ENCODE measurements at regions not wholly inside any gene's neighbourhood (a gene's known extent, or its start where the extent isn't known, plus 50 kb on each side); places are given as distances from the start of the nearest gene placed in this dataset.

GRCh38 chr2:125371867-125372266, 1284.1 kb upstream of the GYPC start:
- TF ChIP-seq, protein P1, sequence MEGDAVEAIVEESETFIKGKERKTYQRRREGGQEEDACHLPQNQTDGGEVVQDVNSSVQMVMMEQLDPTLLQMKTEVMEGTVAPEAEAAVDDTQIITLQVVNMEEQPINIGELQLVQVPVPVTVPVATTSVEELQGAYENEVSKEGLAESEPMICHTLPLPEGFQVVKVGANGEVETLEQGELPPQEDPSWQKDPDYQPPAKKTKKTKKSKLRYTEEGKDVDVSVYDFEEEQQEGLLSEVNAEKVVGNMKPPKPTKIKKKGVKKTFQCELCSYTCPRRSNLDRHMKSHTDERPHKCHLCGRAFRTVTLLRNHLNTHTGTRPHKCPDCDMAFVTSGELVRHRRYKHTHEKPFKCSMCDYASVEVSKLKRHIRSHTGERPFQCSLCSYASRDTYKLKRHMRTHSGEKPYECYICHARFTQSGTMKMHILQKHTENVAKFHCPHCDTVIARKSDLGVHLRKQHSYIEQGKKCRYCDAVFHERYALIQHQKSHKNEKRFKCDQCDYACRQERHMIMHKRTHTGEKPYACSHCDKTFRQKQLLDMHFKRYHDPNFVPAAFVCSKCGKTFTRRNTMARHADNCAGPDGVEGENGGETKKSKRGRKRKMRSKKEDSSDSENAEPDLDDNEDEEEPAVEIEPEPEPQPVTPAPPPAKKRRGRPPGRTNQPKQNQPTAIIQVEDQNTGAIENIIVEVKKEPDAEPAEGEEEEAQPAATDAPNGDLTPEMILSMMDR (IDR thresholded peaks at IDR 0.05), result no peak
- no peak for TF ChIP-seq POLR2AphosphoS5 (IDR thresholded peaks at IDR 0.05)
- no peak for TF ChIP-seq EP300 (IDR thresholded peaks at IDR 0.05)

Measured in stomach (tissue), 4 donors.